Activated CD4-positive, alpha-beta T cell treated with anti-CD3 and anti-CD28 coated beads, Interleukin-2, amount 10 ng/mL, durations not matched to agents 7 days and 5 days (primary cell): ENCODE measurements at regions not wholly inside any gene's neighbourhood (a gene's known extent, or its start where the extent isn't known, plus 50 kb on each side); places are given as distances from the start of the nearest gene placed in this dataset.
"Not testable (repeated sequence)": the region's sequence is repeated elsewhere in the genome, so short reads cannot be mapped to it uniquely, and the experiment has no call there.

Source experiments
- CTCF ChIA-PET: fragments of 350-600 bp; sonication (Branson Sonifier 250); formaldehyde crosslinking; loops from one replicate; lab custom pipeline; 2021; ENCODE audit warnings: antibody characterized with exemption; lab: Charles Lee
- POLR2A ChIA-PET: fragments of 350-600 bp; sonication (Branson Sonifier 250); formaldehyde crosslinking; loops from one replicate; lab custom pipeline; 2021; ENCODE audit warnings: antibody characterized with exemption; lab: Charles Lee
- DNase-seq: peaks from one replicate; pipeline ENCODE4 v3.0.0-alpha.2; 2020
- H3K27ac Mint-ChIP-seq: one replicate; pipeline ENCODE4 v1.8.0; 2021; ENCODE audit warnings: mild to moderate bottlenecking, moderate library complexity, mixed read lengths
- H3K27me3 Mint-ChIP-seq: one replicate; pipeline ENCODE4 v1.8.0; 2021; ENCODE audit warnings: mixed read lengths
- H3K36me3 Mint-ChIP-seq: one replicate; pipeline ENCODE4 v1.8.0; 2021; ENCODE audit warnings: low read depth, mixed read lengths
- H3K4me1 Mint-ChIP-seq: one replicate; pipeline ENCODE4 v1.8.0; 2021; ENCODE audit warnings: mixed read lengths
- H3K4me3 Mint-ChIP-seq: one replicate; pipeline ENCODE4 v1.8.0; 2021; ENCODE audit warnings: mild to moderate bottlenecking, moderate library complexity, mixed read lengths
- H3K9me3 Mint-ChIP-seq: one replicate; pipeline ENCODE4 v1.8.0; 2021; ENCODE audit warnings: mixed read lengths

- Mint-ChIP-seq H3K27ac (no peak overlapping the region), H3K27me3 (no peaks in the 10 kb centered on the region), H3K9me3 (no peaks in the 10 kb centered on the region), H3K36me3 (no peaks in the 10 kb centered on the region), H3K4me1 (no peaks in the 10 kb centered on the region), H3K4me3 (no peak overlapping the region)
- ChIA-PET CTCF (no interaction called here), POLR2A (no interaction called here)
- no peak for DNase-seq
Observed at GRCh38 chr6:102950967-102951366, 1557.5 kb downstream of the GRIK2 start.

GRCh38 chr6:102944475-102944874 is 1551.0 kb downstream of the GRIK2 start:
- H3K27me3 Mint-ChIP-seq, result no peaks in the 10 kb centered on the region
- no peak overlapping the region for H3K4me3 Mint-ChIP-seq
- H3K36me3 Mint-ChIP-seq, result no peaks in the 10 kb centered on the region
- no peaks in the 10 kb centered on the region for H3K4me1 Mint-ChIP-seq
- H3K27ac Mint-ChIP-seq, result no peak overlapping the region
- no peaks in the 10 kb centered on the region for H3K9me3 Mint-ChIP-seq
- ChIA-PET CTCF (no interaction called here), POLR2A (no interaction called here)
- no peak for DNase-seq

GRCh38 chr6:102942206-102942605 is 1548.7 kb downstream of the GRIK2 start:
- POLR2A ChIA-PET, result no interaction called here
- H3K9me3 Mint-ChIP-seq, result no peaks in the 10 kb centered on the region

GRCh38 chr6:102936959-102937358 is 1543.5 kb downstream of the GRIK2 start:
- H3K27ac Mint-ChIP-seq, result no peak overlapping the region
- no peaks in the 10 kb centered on the region for H3K4me1 Mint-ChIP-seq
- no peak for DNase-seq
- ChIA-PET POLR2A (no interaction called here), CTCF (no interaction called here)
- no peaks in the 10 kb centered on the region for H3K27me3 Mint-ChIP-seq
- no peak overlapping the region for H3K4me3 Mint-ChIP-seq
- no peaks in the 10 kb centered on the region for H3K36me3 Mint-ChIP-seq
- H3K9me3 Mint-ChIP-seq, result no peaks in the 10 kb centered on the region

More at GRCh38 chr6:102942206-102942605, 1548.7 kb downstream of the GRIK2 start:
- no peaks in the 10 kb centered on the region for H3K4me1 Mint-ChIP-seq
- DNase-seq, result no peak
- H3K27ac Mint-ChIP-seq, result no peak overlapping the region
- H3K27me3 Mint-ChIP-seq, result no peaks in the 10 kb centered on the region
- H3K4me3 Mint-ChIP-seq, result no peak overlapping the region
- CTCF ChIA-PET, result no interaction called here
- H3K36me3 Mint-ChIP-seq, result no peaks in the 10 kb centered on the region

- CTCF ChIA-PET, result no interaction called here
Observed at GRCh38 chr6:102928109-102928508, 1534.6 kb downstream of the GRIK2 start.

GRCh38 chr6:102918161-102918560 is 1524.7 kb downstream of the GRIK2 start:
- Mint-ChIP-seq H3K4me3 (no peak overlapping the region), H3K27me3 (no peaks in the 10 kb centered on the region), H3K4me1 (no peaks in the 10 kb centered on the region), H3K27ac (no peak overlapping the region), H3K9me3 (peaks cover 7% of the 10 kb centered on the region), H3K36me3 (no peaks in the 10 kb centered on the region)
- CTCF ChIA-PET, result no interaction called here
- POLR2A ChIA-PET, result no interaction called here
- no peak for DNase-seq

More at GRCh38 chr6:102928109-102928508, 1534.6 kb downstream of the GRIK2 start:
- DNase-seq, result no peak
- Mint-ChIP-seq H3K4me1 (no peaks in the 10 kb centered on the region), H3K27me3 (no peaks in the 10 kb centered on the region), H3K27ac (no peak overlapping the region), H3K9me3 (no peaks in the 10 kb centered on the region), H3K4me3 (no peak overlapping the region), H3K36me3 (no peaks in the 10 kb centered on the region)
- POLR2A ChIA-PET, result no interaction called here

GRCh38 chr6:102911571-102911970 is 1518.1 kb downstream of the GRIK2 start:
- Mint-ChIP-seq H3K4me1 (no peaks in the 10 kb centered on the region), H3K4me3 (no peak overlapping the region), H3K36me3 (no peaks in the 10 kb centered on the region), H3K27me3 (no peaks in the 10 kb centered on the region), H3K9me3 (peaks cover 6% of the 10 kb centered on the region), H3K27ac (no peak overlapping the region)
- CTCF ChIA-PET, result interaction anchor here (1.0 kb wide), 1 partner anchor 10 kb away, joined by 3 read pairs; no protein-coding TSS in a partner anchor
- POLR2A ChIA-PET, result no interaction called here
- DNase-seq, result no peak

- H3K27me3 Mint-ChIP-seq, H3K9me3 Mint-ChIP-seq, DNase-seq, H3K27ac Mint-ChIP-seq, H3K4me1 Mint-ChIP-seq, H3K4me3 Mint-ChIP-seq, H3K36me3 Mint-ChIP-seq, POLR2A ChIA-PET: not testable (repeated sequence)
- CTCF ChIA-PET, result interaction anchor here (0.9 kb wide), 1 partner anchor 11 kb away, joined by 3 read pairs; no protein-coding TSS in a partner anchor
Observed at GRCh38 chr6:102910701-102911139, 1517.2 kb downstream of the GRIK2 start.

- Mint-ChIP-seq H3K4me3 (no peak overlapping the region), H3K36me3 (no peaks in the 10 kb centered on the region), H3K4me1 (no peaks in the 10 kb centered on the region), H3K27me3 (no peaks in the 10 kb centered on the region), H3K27ac (no peak overlapping the region), H3K9me3 (peaks cover 8% of the 10 kb centered on the region)
- no peak for DNase-seq
- ChIA-PET POLR2A (no interaction called here), CTCF (no interaction called here)
Observed at GRCh38 chr6:102907181-102907580, 1513.7 kb downstream of the GRIK2 start.

GRCh38 chr6:102902471-102902870 is 1509.0 kb downstream of the GRIK2 start:
- ChIA-PET POLR2A (no interaction called here), CTCF (no interaction called here)
- Mint-ChIP-seq H3K9me3 (peaks cover 7% of the 10 kb centered on the region), H3K27me3 (no peaks in the 10 kb centered on the region), H3K4me3 (no peak overlapping the region), H3K4me1 (no peaks in the 10 kb centered on the region), H3K36me3 (no peaks in the 10 kb centered on the region), H3K27ac (no peak overlapping the region)
- DNase-seq, result no peak

- CTCF ChIA-PET, result no interaction called here
- POLR2A ChIA-PET, result no interaction called here
- DNase-seq, result no peak
- no peak overlapping the region for H3K4me3 Mint-ChIP-seq
- H3K9me3 Mint-ChIP-seq, result peaks cover 3% of the 10 kb centered on the region
- H3K4me1 Mint-ChIP-seq, result no peaks in the 10 kb centered on the region
- H3K27me3 Mint-ChIP-seq, result no peaks in the 10 kb centered on the region
- H3K36me3 Mint-ChIP-seq, result no peaks in the 10 kb centered on the region
- no peak overlapping the region for H3K27ac Mint-ChIP-seq
Observed at GRCh38 chr6:102895683-102896082, 1502.2 kb downstream of the GRIK2 start.

- Mint-ChIP-seq H3K4me3 (no peak overlapping the region), H3K9me3 (peaks cover 3% of the 10 kb centered on the region), H3K4me1 (no peaks in the 10 kb centered on the region), H3K27me3 (no peaks in the 10 kb centered on the region), H3K36me3 (no peaks in the 10 kb centered on the region), H3K27ac (no peak overlapping the region)
- DNase-seq, result no peak
- ChIA-PET CTCF (no interaction called here), POLR2A (no interaction called here)
Observed at GRCh38 chr6:102885165-102885564, 1491.7 kb downstream of the GRIK2 start.

GRCh38 chr6:102853249-102853955 is 1459.9 kb downstream of the GRIK2 start:
- Mint-ChIP-seq H3K9me3 (no peaks in the 10 kb centered on the region), H3K4me1 (no peaks in the 10 kb centered on the region), H3K27me3 (no peaks in the 10 kb centered on the region), H3K36me3 (no peaks in the 10 kb centered on the region), H3K27ac (no peak overlapping the region), H3K4me3 (no peak overlapping the region)
- ChIA-PET POLR2A (no interaction called here), CTCF (no interaction called here)
- DNase-seq, result no peak

GRCh38 chr6:102848796-102849195 is 1455.3 kb downstream of the GRIK2 start:
- no peaks in the 10 kb centered on the region for H3K36me3 Mint-ChIP-seq
- H3K4me3 Mint-ChIP-seq, result no peak overlapping the region
- H3K27ac Mint-ChIP-seq, result no peak overlapping the region
- no peaks in the 10 kb centered on the region for H3K4me1 Mint-ChIP-seq
- CTCF ChIA-PET, result no interaction called here
- DNase-seq, result no peak
- no peaks in the 10 kb centered on the region for H3K9me3 Mint-ChIP-seq
- POLR2A ChIA-PET, result no interaction called here
- H3K27me3 Mint-ChIP-seq, result no peaks in the 10 kb centered on the region
